ENCODE measurements at regions not wholly inside any gene's neighbourhood (a gene's known extent, or its start where the extent isn't known, plus 50 kb on each side); places are given as distances from the start of the nearest gene placed in this dataset.

GRCh38 chr1:31509124-31510072, 66.9 kb upstream of the TINAGL1 start:
- no peak for TF ChIP-seq CTCF (IDR thresholded peaks at IDR 0.05)
- no peak overlapping the region for H3K4me3 ChIP-seq
- no peak for DNase-seq

GRCh38 chr1:31510304-31510703, 66.0 kb upstream of the TINAGL1 start:
- peaks cover 0 to 22% of the 10 kb centered on the region in 2 donors for H3K27me3 ChIP-seq
- H3K36me3 ChIP-seq = no peaks in the 10 kb centered on the region
- H3K9me3 ChIP-seq = no peaks in the 10 kb centered on the region
- H3K4me3 ChIP-seq = no peak overlapping the region
- peaks cover 0 to 3% (median 0%) of the 10 kb centered on the region in 4 donors for H3K4me1 ChIP-seq
- intact Hi-C loops (cut with DNase I; ENCODE audit: low total_unique reads) = no loop called here
- H3K27ac ChIP-seq = no peak overlapping the region
- no peak for TF ChIP-seq CTCF (IDR thresholded peaks at IDR 0.05)
- no peak for DNase-seq

More at GRCh38 chr1:31509124-31510072, 66.9 kb upstream of the TINAGL1 start:
- intact Hi-C loops (cut with DNase I; ENCODE audit: low total_unique reads) = no loop called here
- Histone ChIP-seq H3K27ac (no peak overlapping the region), H3K36me3 (no peaks in the 10 kb centered on the region), H3K9me3 (no peaks in the 10 kb centered on the region), H3K4me1 (peaks cover 0 to 3% (median 0%) of the 10 kb centered on the region in 4 donors), H3K27me3 (peaks cover 0 to 26% of the 10 kb centered on the region in 2 donors)

GRCh38 chr1:31510853-31511789, 65.2 kb upstream of the TINAGL1 start:
- Histone ChIP-seq H3K27me3 (peaks cover 0 to 14% of the 10 kb centered on the region in 2 donors), H3K9me3 (no peaks in the 10 kb centered on the region), H3K4me3 (no peak overlapping the region), H3K4me1 (peaks cover 0 to 3% (median 0%) of the 10 kb centered on the region in 4 donors), H3K36me3 (no peaks in the 10 kb centered on the region), H3K27ac (no peak overlapping the region)
- intact Hi-C loops (cut with DNase I; ENCODE audit: low total_unique reads) = no loop called here
- TF ChIP-seq CTCF (IDR thresholded peaks at IDR 0.05) = no peak
- no peak for DNase-seq

- no peak overlapping the region for H3K27ac ChIP-seq
- no peak overlapping the region for H3K4me3 ChIP-seq
- DNase-seq = no peak
- H3K4me1 ChIP-seq = peaks cover 0 to 3% (median 0%) of the 10 kb centered on the region in 4 donors
- no peak for TF ChIP-seq CTCF (IDR thresholded peaks at IDR 0.05)
- H3K27me3 ChIP-seq = peaks cover 0 to 14% of the 10 kb centered on the region in 2 donors
- intact Hi-C loops (cut with DNase I; ENCODE audit: low total_unique reads) = no loop called here
- no peaks in the 10 kb centered on the region for H3K36me3 ChIP-seq
- H3K9me3 ChIP-seq = no peaks in the 10 kb centered on the region
These were observed 64.3 kb upstream of the TINAGL1 start for GRCh38 chr1:31511848-31512615.

- Histone ChIP-seq H3K27ac (no peak overlapping the region), H3K27me3 (peaks cover 0 to 2% of the 10 kb centered on the region in 2 donors), H3K4me1 (peaks cover 0 to 3% (median 0%) of the 10 kb centered on the region in 4 donors), H3K9me3 (no peaks in the 10 kb centered on the region), H3K4me3 (no peak overlapping the region), H3K36me3 (no peaks in the 10 kb centered on the region)
- TF ChIP-seq CTCF (IDR thresholded peaks at IDR 0.05) = no peak
- intact Hi-C loops (cut with DNase I; ENCODE audit: low total_unique reads) = no loop called here
- DNase-seq = no peak
These were observed 62.2 kb upstream of the TINAGL1 start for GRCh38 chr1:31514117-31514516.
